ENCODE measurements at regions not wholly inside any gene's neighbourhood (a gene's known extent, or its start where the extent isn't known, plus 50 kb on each side); places are given as distances from the start of the nearest gene placed in this dataset.
A peak's percentile ranks its signal among the peaks of the same experiment; 100 is the strongest.

DNA sequence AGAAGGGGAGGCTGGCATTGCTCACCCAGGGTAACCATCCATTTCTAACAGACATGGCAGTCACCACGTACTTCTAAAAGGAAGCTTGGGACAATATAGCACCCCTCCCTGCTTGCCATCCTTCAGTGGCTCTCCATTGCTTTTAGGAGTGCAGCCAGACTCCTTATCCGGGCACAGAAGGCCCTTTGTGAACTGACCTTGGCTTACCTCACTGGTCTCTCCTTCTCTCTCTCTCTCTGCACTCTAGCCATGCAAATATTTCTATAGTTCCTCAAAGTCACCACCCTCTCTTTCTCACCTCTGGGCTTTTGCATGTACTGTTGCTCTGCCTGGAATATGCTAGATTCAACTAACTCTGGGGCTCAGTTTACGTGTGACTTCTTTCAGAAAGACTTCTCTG is 301.1 kb downstream of the SHQ1 start:
- Histone ChIP-seq H3K4me3 (ENCODE audit: low read length in 2 of 2) (no peak overlapping the region), H3K27ac (ENCODE audit: low read depth in 1 of 2, low read length in 1 of 2) (no peak overlapping the region), H3K27me3 (ENCODE audit: control insufficient read depth in 2 of 2, insufficient read depth in 1 of 2, low read length in 1 of 2) (no peaks in the 10 kb centered on the region), H3K36me3 (ENCODE audit: control insufficient read depth in 2 of 2, insufficient read depth in 2 of 2, low read length in 1 of 2) (no peaks in the 10 kb centered on the region), H3K9me3 (ENCODE audit: control insufficient read depth in 2 of 2, insufficient read depth in 1 of 2, low read length in 1 of 2) (no peaks in the 10 kb centered on the region), H3K4me1 (ENCODE audit: control insufficient read depth in 2 of 2, insufficient read depth in 2 of 2, low read length in 2 of 2) (peaks cover 16 to 24% of the 10 kb centered on the region in 2 donors)
- DNase-seq (ENCODE audit: low read depth in 6 of 9, low spot score in 9 of 9) = no peak
- WGBS = 96% methylated on average over 3 of the region's 3 CpGs

DNA sequence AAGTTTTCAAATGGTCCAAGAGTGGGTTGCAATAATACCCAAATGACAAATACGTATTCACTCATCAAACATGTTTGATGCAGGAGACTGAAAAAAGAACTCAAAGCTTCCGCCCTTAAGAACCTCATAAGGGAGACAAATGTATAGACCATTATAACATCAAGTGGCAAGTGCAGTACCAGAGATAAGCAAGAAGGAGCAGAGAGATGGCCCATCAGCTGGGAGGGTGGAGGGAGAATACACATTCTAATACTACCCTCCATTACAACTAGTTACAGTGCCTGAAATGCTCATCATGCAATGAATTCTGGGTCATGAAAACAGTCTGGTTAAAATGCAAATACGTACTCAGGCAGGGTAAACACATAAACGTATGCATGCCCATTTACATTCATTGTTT is 304.0 kb downstream of the SHQ1 start:
- H3K4me1 ChIP-seq (ENCODE audit: control insufficient read depth in 2 of 2, insufficient read depth in 2 of 2, low read length in 2 of 2) = peaks cover 7 to 12% of the 10 kb centered on the region in 2 donors
- 95% methylated on average over 4 of the region's 4 CpGs for WGBS
- no peaks in the 10 kb centered on the region for H3K36me3 ChIP-seq (ENCODE audit: control insufficient read depth in 2 of 2, insufficient read depth in 2 of 2, low read length in 1 of 2)
- no peak overlapping the region for H3K4me3 ChIP-seq (ENCODE audit: low read length in 2 of 2)
- peaks cover 0 to 5% of the 10 kb centered on the region in 2 donors for H3K9me3 ChIP-seq (ENCODE audit: control insufficient read depth in 2 of 2, insufficient read depth in 1 of 2, low read length in 1 of 2)
- no peaks in the 10 kb centered on the region for H3K27me3 ChIP-seq (ENCODE audit: control insufficient read depth in 2 of 2, insufficient read depth in 1 of 2, low read length in 1 of 2)
- no peak overlapping the region for H3K27ac ChIP-seq (ENCODE audit: low read depth in 1 of 2, low read length in 1 of 2)
- no peak for DNase-seq (ENCODE audit: low read depth in 6 of 9, low spot score in 9 of 9)

DNA sequence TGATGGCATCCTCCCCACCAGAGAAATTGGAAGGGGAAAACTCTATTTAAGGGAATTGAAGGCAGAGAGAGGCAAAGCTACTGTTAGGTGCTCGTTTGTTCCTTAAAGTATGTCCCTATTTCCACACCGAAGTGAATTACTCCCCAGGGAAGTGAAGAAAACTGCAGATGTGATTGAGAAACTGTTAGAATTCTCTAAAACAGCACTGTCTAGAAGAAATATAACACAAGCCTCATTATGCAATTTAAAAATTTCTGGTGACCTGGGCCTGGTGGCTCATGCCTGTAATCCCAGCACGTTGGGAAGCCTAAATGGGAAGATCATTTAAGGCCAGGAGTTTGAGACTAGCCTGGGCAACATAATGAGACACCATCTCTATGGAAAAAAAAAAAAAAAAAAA is 305.0 kb downstream of the SHQ1 start:
- no peaks in the 10 kb centered on the region for H3K27me3 ChIP-seq (ENCODE audit: control insufficient read depth in 2 of 2, insufficient read depth in 1 of 2, low read length in 1 of 2)
- no peak for DNase-seq (ENCODE audit: low read depth in 6 of 9, low spot score in 9 of 9)
- 94% methylated on average over 3 of the region's 3 CpGs for WGBS
- no peaks in the 10 kb centered on the region for H3K36me3 ChIP-seq (ENCODE audit: control insufficient read depth in 2 of 2, insufficient read depth in 2 of 2, low read length in 1 of 2)
- H3K27ac ChIP-seq (ENCODE audit: low read depth in 1 of 2, low read length in 1 of 2) = no peak overlapping the region
- H3K4me3 ChIP-seq (ENCODE audit: low read length in 2 of 2) = no peak overlapping the region
- peaks cover 0 to 5% of the 10 kb centered on the region in 2 donors for H3K9me3 ChIP-seq (ENCODE audit: control insufficient read depth in 2 of 2, insufficient read depth in 1 of 2, low read length in 1 of 2)
- H3K4me1 ChIP-seq (ENCODE audit: control insufficient read depth in 2 of 2, insufficient read depth in 2 of 2, low read length in 2 of 2) = peaks cover 0 to 5% of the 10 kb centered on the region in 2 donors

DNA sequence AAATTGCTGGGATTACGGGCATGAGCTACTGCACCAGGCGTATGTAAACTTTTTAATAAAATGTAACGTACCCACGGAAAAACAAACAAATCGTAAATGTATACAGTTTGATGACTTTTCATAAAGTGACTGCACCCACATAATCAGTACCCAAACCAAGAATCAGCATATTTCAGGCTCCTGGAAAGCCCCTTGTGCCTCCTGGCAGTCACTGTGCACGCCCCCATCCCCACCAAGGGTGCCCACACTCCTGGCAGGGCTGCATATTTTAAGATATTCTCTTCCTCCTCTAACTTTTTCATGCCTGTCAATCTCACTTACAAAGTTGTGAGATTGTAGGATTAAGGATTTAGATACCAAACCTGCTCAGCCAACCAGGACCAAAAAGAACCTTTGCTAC is 305.5 kb downstream of the SHQ1 start:
- H3K36me3 ChIP-seq (ENCODE audit: control insufficient read depth in 2 of 2, insufficient read depth in 2 of 2, low read length in 1 of 2) = no peaks in the 10 kb centered on the region
- no peaks in the 10 kb centered on the region for H3K27me3 ChIP-seq (ENCODE audit: control insufficient read depth in 2 of 2, insufficient read depth in 1 of 2, low read length in 1 of 2)
- no peak overlapping the region for H3K27ac ChIP-seq (ENCODE audit: low read depth in 1 of 2, low read length in 1 of 2)
- no peak for DNase-seq (ENCODE audit: low read depth in 6 of 9, low spot score in 9 of 9)
- WGBS = 96% methylated on average over 6 of the region's 6 CpGs
- H3K4me3 ChIP-seq (ENCODE audit: low read length in 2 of 2) = no peak overlapping the region
- peaks cover 0 to 4% of the 10 kb centered on the region in 2 donors for H3K4me1 ChIP-seq (ENCODE audit: control insufficient read depth in 2 of 2, insufficient read depth in 2 of 2, low read length in 2 of 2)
- H3K9me3 ChIP-seq (ENCODE audit: control insufficient read depth in 2 of 2, insufficient read depth in 1 of 2, low read length in 1 of 2) = peaks cover 0 to 5% of the 10 kb centered on the region in 2 donors

DNA sequence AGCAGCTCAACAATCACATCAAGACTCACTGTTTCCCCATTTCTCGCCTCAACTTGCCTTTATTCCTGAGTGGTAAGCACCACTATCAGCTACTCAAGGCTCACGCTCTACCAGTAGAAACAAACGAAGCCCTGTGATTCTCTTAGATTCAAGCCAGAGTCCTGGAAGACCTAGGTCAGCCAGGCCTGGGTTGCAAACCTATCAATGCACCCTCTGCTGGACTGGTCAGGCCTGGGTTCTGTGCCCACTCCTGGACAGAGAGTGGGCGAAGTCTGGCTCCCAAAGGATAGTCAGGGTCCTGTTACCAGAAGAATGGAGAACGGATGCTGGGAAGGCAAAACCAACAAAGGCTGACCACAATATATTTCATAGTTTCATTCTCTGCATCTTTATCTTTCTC is 308.4 kb downstream of the SHQ1 start:
- Histone ChIP-seq H3K4me1 (ENCODE audit: control insufficient read depth in 2 of 2, insufficient read depth in 2 of 2, low read length in 2 of 2) (peaks cover 0 to 4% of the 10 kb centered on the region in 2 donors), H3K9me3 (ENCODE audit: control insufficient read depth in 2 of 2, insufficient read depth in 1 of 2, low read length in 1 of 2) (peaks cover 0 to 5% of the 10 kb centered on the region in 2 donors), H3K4me3 (ENCODE audit: low read length in 2 of 2) (no peak overlapping the region), H3K36me3 (ENCODE audit: control insufficient read depth in 2 of 2, insufficient read depth in 2 of 2, low read length in 1 of 2) (no peaks in the 10 kb centered on the region), H3K27ac (ENCODE audit: low read depth in 1 of 2, low read length in 1 of 2) (no peak overlapping the region), H3K27me3 (ENCODE audit: control insufficient read depth in 2 of 2, insufficient read depth in 1 of 2, low read length in 1 of 2) (no peaks in the 10 kb centered on the region)
- no peak for DNase-seq (ENCODE audit: low read depth in 6 of 9, low spot score in 9 of 9)
- WGBS = 95% methylated on average over 5 of the region's 5 CpGs

DNA sequence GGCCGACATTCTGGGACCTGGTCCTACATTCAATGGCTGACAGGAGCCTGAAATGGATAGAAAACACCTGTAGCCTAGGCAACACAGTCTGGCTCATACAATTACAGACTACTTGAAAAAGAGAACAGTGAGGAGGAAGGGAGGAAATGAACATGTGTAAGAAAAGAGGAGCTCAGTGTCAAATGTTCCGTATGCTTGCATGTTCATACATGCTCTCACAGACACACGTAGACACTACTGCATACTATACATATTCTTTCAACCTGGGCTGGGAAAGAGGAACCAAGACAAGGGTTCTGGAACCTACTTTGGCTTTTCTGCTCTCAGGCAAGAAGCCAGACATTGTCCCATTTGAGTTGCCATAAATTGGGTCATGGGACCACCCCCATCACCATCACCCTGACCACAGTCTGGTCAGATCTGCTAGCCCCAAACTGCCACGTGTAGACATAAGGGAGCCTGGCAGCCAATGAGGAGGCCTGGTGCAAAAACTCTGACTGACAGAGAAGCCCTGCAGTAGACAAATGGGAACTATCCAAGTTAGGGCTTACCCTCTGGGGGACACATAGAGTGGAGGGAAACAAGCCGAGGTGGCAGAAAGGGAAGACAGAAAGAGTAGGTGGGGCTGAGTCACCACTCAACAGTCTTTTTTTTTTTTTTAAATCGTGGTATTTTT is 310.0 kb downstream of the SHQ1 start:
- no peak overlapping the region for H3K4me3 ChIP-seq (ENCODE audit: low read length in 2 of 2)
- peak overlapping the region in 1 of 2 donors; percentile 48 for H3K27ac ChIP-seq (ENCODE audit: low read depth in 1 of 2, low read length in 1 of 2)
- DNase-seq (ENCODE audit: low read depth in 6 of 9, low spot score in 9 of 9) = no peak
- H3K36me3 ChIP-seq (ENCODE audit: control insufficient read depth in 2 of 2, insufficient read depth in 2 of 2, low read length in 1 of 2) = no peaks in the 10 kb centered on the region
- WGBS = 74% methylated on average over 6 of the region's 6 CpGs
- H3K4me1 ChIP-seq (ENCODE audit: control insufficient read depth in 2 of 2, insufficient read depth in 2 of 2, low read length in 2 of 2) = peaks cover 0 to 4% of the 10 kb centered on the region in 2 donors
- no peaks in the 10 kb centered on the region for H3K27me3 ChIP-seq (ENCODE audit: control insufficient read depth in 2 of 2, insufficient read depth in 1 of 2, low read length in 1 of 2)
- H3K9me3 ChIP-seq (ENCODE audit: control insufficient read depth in 2 of 2, insufficient read depth in 1 of 2, low read length in 1 of 2) = peaks cover 0 to 5% of the 10 kb centered on the region in 2 donors

DNA sequence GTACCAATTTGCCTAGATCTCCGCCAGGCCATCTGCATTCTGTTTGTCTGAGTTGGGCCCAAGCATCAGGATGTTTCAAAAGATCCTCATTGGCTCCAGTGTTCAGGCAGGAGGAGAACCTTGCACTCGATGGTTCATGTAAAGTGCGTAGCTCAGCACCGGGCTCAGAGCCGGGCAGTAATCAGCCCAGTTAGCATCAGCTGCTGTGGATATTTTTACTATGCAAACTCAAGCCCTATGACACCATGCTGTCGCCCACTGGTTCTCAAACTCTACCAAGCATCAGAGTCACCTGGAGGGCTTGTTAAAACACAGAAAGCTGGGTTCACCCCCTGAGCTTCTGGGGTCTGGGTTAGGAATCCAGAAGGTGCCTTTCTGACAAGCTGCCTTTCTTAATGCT is 310.8 kb downstream of the SHQ1 start:
- WGBS = 96% methylated on average over 6 of the region's 6 CpGs
- peaks cover 0 to 4% of the 10 kb centered on the region in 2 donors for H3K4me1 ChIP-seq (ENCODE audit: control insufficient read depth in 2 of 2, insufficient read depth in 2 of 2, low read length in 2 of 2)
- peaks cover 0 to 5% of the 10 kb centered on the region in 2 donors for H3K9me3 ChIP-seq (ENCODE audit: control insufficient read depth in 2 of 2, insufficient read depth in 1 of 2, low read length in 1 of 2)
- no peak overlapping the region for H3K27ac ChIP-seq (ENCODE audit: low read depth in 1 of 2, low read length in 1 of 2)
- no peaks in the 10 kb centered on the region for H3K27me3 ChIP-seq (ENCODE audit: control insufficient read depth in 2 of 2, insufficient read depth in 1 of 2, low read length in 1 of 2)
- no peak for DNase-seq (ENCODE audit: low read depth in 6 of 9, low spot score in 9 of 9)
- no peak overlapping the region for H3K4me3 ChIP-seq (ENCODE audit: low read length in 2 of 2)
- H3K36me3 ChIP-seq (ENCODE audit: control insufficient read depth in 2 of 2, insufficient read depth in 2 of 2, low read length in 1 of 2) = no peaks in the 10 kb centered on the region

DNA sequence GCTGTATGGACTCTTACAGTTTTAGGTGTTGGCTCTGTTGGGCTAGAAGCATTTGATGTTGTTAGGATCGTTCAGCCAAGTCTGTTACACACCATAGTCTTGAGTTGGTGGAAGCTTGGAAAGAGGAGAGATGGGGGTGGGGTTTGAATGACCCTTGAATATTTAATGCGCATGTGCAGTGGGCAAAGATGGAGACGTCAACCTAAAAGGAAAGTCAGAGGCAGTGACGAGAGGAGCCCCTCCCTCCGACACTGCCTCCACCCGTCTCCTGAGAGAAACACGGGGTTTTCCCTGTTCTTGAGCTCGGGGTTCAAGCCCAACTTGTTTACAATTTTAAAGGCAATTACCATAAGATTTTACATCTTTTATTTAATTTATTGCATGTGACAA is 311.4 kb downstream of the SHQ1 start:
- H3K4me3 ChIP-seq (ENCODE audit: low read length in 2 of 2) = no peak overlapping the region
- whole genome bisulfite sequencing = 97% methylated on average over 8 of the region's 8 CpGs
- H3K36me3 ChIP-seq (ENCODE audit: control insufficient read depth in 2 of 2, insufficient read depth in 2 of 2, low read length in 1 of 2) = no peaks in the 10 kb centered on the region
- no peak for DNase-seq (ENCODE audit: low read depth in 6 of 9, low spot score in 9 of 9)
- no peak overlapping the region for H3K27ac ChIP-seq (ENCODE audit: low read depth in 1 of 2, low read length in 1 of 2)
- peaks cover 0 to 5% of the 10 kb centered on the region in 2 donors for H3K9me3 ChIP-seq (ENCODE audit: control insufficient read depth in 2 of 2, insufficient read depth in 1 of 2, low read length in 1 of 2)
- H3K27me3 ChIP-seq (ENCODE audit: control insufficient read depth in 2 of 2, insufficient read depth in 1 of 2, low read length in 1 of 2) = no peaks in the 10 kb centered on the region
- H3K4me1 ChIP-seq (ENCODE audit: control insufficient read depth in 2 of 2, insufficient read depth in 2 of 2, low read length in 2 of 2) = peaks cover 0 to 4% of the 10 kb centered on the region in 2 donors

DNA sequence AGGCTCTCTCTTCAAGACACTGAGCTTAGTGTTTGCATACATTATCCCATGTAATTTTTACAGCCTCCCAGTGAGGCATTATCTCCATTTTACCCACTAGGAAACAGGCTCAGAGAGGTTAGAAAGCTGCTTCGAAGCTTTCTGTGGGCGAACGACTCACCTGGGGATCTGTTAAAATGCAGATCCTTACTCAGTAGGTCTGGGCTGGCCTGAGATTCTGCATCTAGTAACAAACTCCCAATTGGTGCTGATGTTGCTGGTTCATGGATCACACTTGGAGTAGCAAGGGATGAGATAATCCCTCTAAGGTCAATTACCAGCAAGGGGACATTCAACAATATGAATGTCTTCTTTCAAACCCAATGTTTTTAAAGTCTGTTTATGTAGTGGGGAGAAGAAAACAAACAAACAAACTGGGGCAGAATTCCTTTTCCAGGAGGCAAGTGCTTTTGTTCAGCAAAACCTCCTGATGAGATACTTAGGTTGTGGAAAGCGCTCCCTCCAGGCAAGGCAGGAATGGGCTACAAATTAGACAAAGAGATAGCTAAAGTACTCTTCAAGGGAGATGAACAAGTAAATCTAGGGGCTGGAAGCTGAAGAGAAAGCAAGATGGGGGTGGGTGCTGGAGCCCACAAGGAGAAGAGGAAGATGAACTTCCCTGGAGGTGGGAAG is 311.9 kb downstream of the SHQ1 start:
- H3K4me1 ChIP-seq (ENCODE audit: control insufficient read depth in 2 of 2, insufficient read depth in 2 of 2, low read length in 2 of 2) = peaks cover 0 to 4% of the 10 kb centered on the region in 2 donors
- WGBS = 98% methylated on average over 4 of the region's 4 CpGs
- H3K9me3 ChIP-seq (ENCODE audit: control insufficient read depth in 2 of 2, insufficient read depth in 1 of 2, low read length in 1 of 2) = peaks cover 0 to 2% of the 10 kb centered on the region in 2 donors
- no peak for DNase-seq (ENCODE audit: low read depth in 6 of 9, low spot score in 9 of 9)
- no peaks in the 10 kb centered on the region for H3K36me3 ChIP-seq (ENCODE audit: control insufficient read depth in 2 of 2, insufficient read depth in 2 of 2, low read length in 1 of 2)
- no peak overlapping the region for H3K27ac ChIP-seq (ENCODE audit: low read depth in 1 of 2, low read length in 1 of 2)
- H3K4me3 ChIP-seq (ENCODE audit: low read length in 2 of 2) = no peak overlapping the region
- no peaks in the 10 kb centered on the region for H3K27me3 ChIP-seq (ENCODE audit: control insufficient read depth in 2 of 2, insufficient read depth in 1 of 2, low read length in 1 of 2)

All from thymus (tissue), 11 donors.